ENCODE measurements at regions not wholly inside any gene's neighbourhood (a gene's known extent, or its start where the extent isn't known, plus 50 kb on each side); places are given as distances from the start of the nearest gene placed in this dataset.

- DNase-seq (ENCODE audit: low read depth), result peak; percentile 40
- in situ Hi-C loops (cut with HindIII; ENCODE audit: low pct_unique_long_range_greater_than_20kb, low sequenced_read_pairs), result no loop called here
Observed at GRCh38 chr1:217921126-217921904, 290.2 kb downstream of the SPATA17 start.

GRCh38 chr1:217924924-217925323, 293.8 kb downstream of the SPATA17 start:
- in situ Hi-C loops (cut with HindIII; ENCODE audit: low pct_unique_long_range_greater_than_20kb, low sequenced_read_pairs), result no loop called here
- DNase-seq (ENCODE audit: low read depth), result peak; percentile 31

- DNase-seq (ENCODE audit: low read depth), result no peak
Observed at GRCh38 chr1:217929213-217929885, 298.2 kb downstream of the SPATA17 start.

GRCh38 chr1:217943361-217943760, 312.2 kb downstream of the SPATA17 start:
- no peak for DNase-seq (ENCODE audit: low read depth)

More at GRCh38 chr1:217929213-217929885, 298.2 kb downstream of the SPATA17 start:
- in situ Hi-C loops (cut with HindIII; ENCODE audit: low pct_unique_long_range_greater_than_20kb, low sequenced_read_pairs), result no loop called here

GRCh38 chr1:217944550-217944949, 313.4 kb downstream of the SPATA17 start:
- in situ Hi-C loops (cut with HindIII; ENCODE audit: low pct_unique_long_range_greater_than_20kb, low sequenced_read_pairs), result no loop called here

More at GRCh38 chr1:217943361-217943760, 312.2 kb downstream of the SPATA17 start:
- in situ Hi-C loops (cut with HindIII; ENCODE audit: low pct_unique_long_range_greater_than_20kb, low sequenced_read_pairs), result no loop called here

GRCh38 chr1:217946511-217946910, 315.4 kb downstream of the SPATA17 start:
- DNase-seq (ENCODE audit: low read depth), result no peak
- in situ Hi-C loops (cut with HindIII; ENCODE audit: low pct_unique_long_range_greater_than_20kb, low sequenced_read_pairs), result no loop called here

More at GRCh38 chr1:217944550-217944949, 313.4 kb downstream of the SPATA17 start:
- no peak for DNase-seq (ENCODE audit: low read depth)

GRCh38 chr1:217948741-217949140, 317.6 kb downstream of the SPATA17 start:
- in situ Hi-C loops (cut with HindIII; ENCODE audit: low pct_unique_long_range_greater_than_20kb, low sequenced_read_pairs), result no loop called here
- DNase-seq (ENCODE audit: low read depth), result no peak

- DNase-seq (ENCODE audit: low read depth), result no peak
- in situ Hi-C loops (cut with HindIII; ENCODE audit: low pct_unique_long_range_greater_than_20kb, low sequenced_read_pairs), result no loop called here
Observed at GRCh38 chr1:217953330-217953729, 322.2 kb downstream of the SPATA17 start.

GRCh38 chr1:217953922-217954321, 322.8 kb downstream of the SPATA17 start:
- DNase-seq (ENCODE audit: low read depth), result no peak
- in situ Hi-C loops (cut with HindIII; ENCODE audit: low pct_unique_long_range_greater_than_20kb, low sequenced_read_pairs), result no loop called here

- in situ Hi-C loops (cut with HindIII; ENCODE audit: low pct_unique_long_range_greater_than_20kb, low sequenced_read_pairs), result no loop called here
- no peak for DNase-seq (ENCODE audit: low read depth)
Observed at GRCh38 chr1:217955723-217956122, 324.6 kb downstream of the SPATA17 start.

GRCh38 chr1:217965156-217965786, 319.8 kb upstream of the RRP15 start:
- DNase-seq (ENCODE audit: low read depth), result no peak
- in situ Hi-C loops (cut with HindIII; ENCODE audit: low pct_unique_long_range_greater_than_20kb, low sequenced_read_pairs), result no loop called here

GRCh38 chr1:217968085-217968484, 317.0 kb upstream of the RRP15 start:
- in situ Hi-C loops (cut with HindIII; ENCODE audit: low pct_unique_long_range_greater_than_20kb, low sequenced_read_pairs), result no loop called here
- DNase-seq (ENCODE audit: low read depth), result no peak

- in situ Hi-C loops (cut with HindIII; ENCODE audit: low pct_unique_long_range_greater_than_20kb, low sequenced_read_pairs), result no loop called here
- DNase-seq (ENCODE audit: low read depth), result no peak
Observed at GRCh38 chr1:217969428-217969827, 315.7 kb upstream of the RRP15 start.

- in situ Hi-C loops (cut with HindIII; ENCODE audit: low pct_unique_long_range_greater_than_20kb, low sequenced_read_pairs), result no loop called here
Observed at GRCh38 chr1:217977943-217978342, 307.1 kb upstream of the RRP15 start.

GRCh38 chr1:217981430-217981829, 303.7 kb upstream of the RRP15 start:
- DNase-seq (ENCODE audit: low read depth), result no peak
- in situ Hi-C loops (cut with HindIII; ENCODE audit: low pct_unique_long_range_greater_than_20kb, low sequenced_read_pairs), result no loop called here

More at GRCh38 chr1:217977943-217978342, 307.1 kb upstream of the RRP15 start:
- DNase-seq (ENCODE audit: low read depth), result no peak

GRCh38 chr1:217982331-217983050, 302.6 kb upstream of the RRP15 start:
- in situ Hi-C loops (cut with HindIII; ENCODE audit: low pct_unique_long_range_greater_than_20kb, low sequenced_read_pairs), result no loop called here
- DNase-seq (ENCODE audit: low read depth), result no peak

GRCh38 chr1:217983051-217983375, 302.1 kb upstream of the RRP15 start:
- in situ Hi-C loops (cut with HindIII; ENCODE audit: low pct_unique_long_range_greater_than_20kb, low sequenced_read_pairs), result no loop called here
- no peak for DNase-seq (ENCODE audit: low read depth)

GRCh38 chr1:217985641-217986040, 299.5 kb upstream of the RRP15 start:
- in situ Hi-C loops (cut with HindIII; ENCODE audit: low pct_unique_long_range_greater_than_20kb, low sequenced_read_pairs), result no loop called here
- DNase-seq (ENCODE audit: low read depth), result no peak

- in situ Hi-C loops (cut with HindIII; ENCODE audit: low pct_unique_long_range_greater_than_20kb, low sequenced_read_pairs), result no loop called here
- no peak for DNase-seq (ENCODE audit: low read depth)
Observed at GRCh38 chr1:217989510-217989909, 295.6 kb upstream of the RRP15 start.
